H9 (cell line): ENCODE measurements at regions not wholly inside any gene's neighbourhood (a gene's known extent, or its start where the extent isn't known, plus 50 kb on each side); places are given as distances from the start of the nearest gene placed in this dataset.

Source experiments
- DNase-seq: peaks from one replicate; pipeline ENCODE4 v3.0.0-alpha.2; 2017
- H2AFZ ChIP-seq: one replicate; pipeline ENCODE4 v1.6.1; 2013; ENCODE audit warnings: mild to moderate bottlenecking, low read length, control low read depth, moderate library complexity
- H2AK5ac ChIP-seq: 2 replicates; pipeline ENCODE4 v1.6.1; 2013; ENCODE audit warnings: low read length, control low read depth, mixed read lengths; ENCODE audit not compliant: insufficient read length
- H2BK120ac ChIP-seq: one replicate; pipeline ENCODE4 v1.6.1; 2013; ENCODE audit warnings: low read depth, mild to moderate bottlenecking, low read length, control low read depth, inconsistent platforms; ENCODE audit not compliant: poor library complexity, severe bottlenecking
- H2BK12ac ChIP-seq: 2 replicates; pipeline ENCODE4 v1.6.1; 2013; ENCODE audit warnings: low read length, control low read depth, mixed read lengths, low read depth; ENCODE audit not compliant: insufficient read length
- H2BK15ac ChIP-seq: 2 replicates; pipeline ENCODE4 v1.6.1; 2013; ENCODE audit warnings: low read depth, low read length, control low read depth
- H2BK20ac ChIP-seq: one replicate; pipeline ENCODE4 v1.6.1; 2013; ENCODE audit warnings: low read depth, mild to moderate bottlenecking, low read length, control low read depth, inconsistent platforms; ENCODE audit not compliant: poor library complexity, severe bottlenecking
- H2BK5ac ChIP-seq: 2 replicates; pipeline ENCODE4 v1.6.1; 2013; ENCODE audit warnings: low read length, control low read depth, mixed read lengths; ENCODE audit not compliant: insufficient read length
- H3K14ac ChIP-seq: 2 replicates; pipeline ENCODE4 v1.6.1; 2013; ENCODE audit warnings: low read length, control low read depth; ENCODE audit not compliant: insufficient read depth
- H3K18ac ChIP-seq: 2 replicates; pipeline ENCODE4 v1.6.1; 2013; ENCODE audit warnings: low read depth, mild to moderate bottlenecking, mixed read lengths, low read length, control low read depth; ENCODE audit not compliant: insufficient read length
- H3K23ac ChIP-seq: 2 replicates; pipeline ENCODE4 v1.6.1; 2013; ENCODE audit warnings: low read length, control low read depth, mixed read lengths, low read depth; ENCODE audit not compliant: insufficient read length
- H3K23me2 ChIP-seq: 2 replicates; pipeline ENCODE4 v1.6.1; 2013; ENCODE audit warnings: low read depth, mild to moderate bottlenecking, mixed read lengths, low read length, control low read depth; ENCODE audit not compliant: insufficient read length, poor library complexity, severe bottlenecking
- H3K27ac ChIP-seq: 2 replicates; pipeline ENCODE4 v1.5.1; 2013; ENCODE audit warnings: low read length, control low read depth, mixed read lengths, low read depth; ENCODE audit not compliant: insufficient read length
- H3K27me3 ChIP-seq: 2 replicates; pipeline ENCODE4 v1.6.1; 2013; ENCODE audit warnings: low read length, control low read depth, inconsistent platforms; ENCODE audit not compliant: insufficient read depth
- H3K4ac ChIP-seq: 2 replicates; pipeline ENCODE4 v1.6.1; 2013; ENCODE audit warnings: low read depth, mild to moderate bottlenecking, control low read depth, inconsistent platforms, low read length, moderate library complexity
- H3K4me1 ChIP-seq: 2 replicates; pipeline ENCODE4 v1.6.1; 2013; ENCODE audit warnings: low read length, control low read depth, inconsistent platforms; ENCODE audit not compliant: insufficient read depth
- H3K4me2 ChIP-seq: 2 replicates; pipeline ENCODE4 v1.6.1; 2013; ENCODE audit warnings: low read length, control low read depth, mixed read lengths; ENCODE audit not compliant: insufficient read length, insufficient read depth
- H3K56ac ChIP-seq: 2 replicates; pipeline ENCODE4 v1.6.1; 2013; ENCODE audit warnings: low read depth, mild to moderate bottlenecking, mixed read lengths, low read length, control low read depth; ENCODE audit not compliant: insufficient read length
- H3K79me1 ChIP-seq: 2 replicates; pipeline ENCODE4 v1.6.1; 2013; ENCODE audit warnings: low read depth, mild to moderate bottlenecking, moderate library complexity, low read length, control low read depth, inconsistent platforms; ENCODE audit not compliant: insufficient read depth, poor library complexity, severe bottlenecking
- H3K79me2 ChIP-seq: 2 replicates; pipeline ENCODE4 v1.6.1; 2013; ENCODE audit warnings: low read length, control low read depth, inconsistent platforms; ENCODE audit not compliant: insufficient read depth
- H3K9ac ChIP-seq: 2 replicates; pipeline ENCODE4 v1.6.1; 2013; ENCODE audit warnings: low read length, control low read depth, mixed read lengths; ENCODE audit not compliant: insufficient read length; ENCODE audit errors: extremely low read depth
- H3K9me3 ChIP-seq: one replicate; pipeline ENCODE4 v1.6.1; 2013; ENCODE audit warnings: low read depth, low read length, inconsistent platforms; ENCODE audit not compliant: control insufficient read depth
- H3T11ph ChIP-seq: one replicate; pipeline ENCODE4 v1.6.1; 2013; ENCODE audit warnings: mild to moderate bottlenecking, low read length, control low read depth, inconsistent platforms
- H4K20me1 ChIP-seq: one replicate; pipeline ENCODE4 v1.6.1; 2013; ENCODE audit not compliant: control insufficient read depth, insufficient read length, insufficient read depth
- H4K5ac ChIP-seq: 2 replicates; pipeline ENCODE4 v1.6.1; 2013; ENCODE audit warnings: low read depth, mild to moderate bottlenecking, mixed read lengths, low read length, control low read depth; ENCODE audit not compliant: insufficient read length
- H4K8ac ChIP-seq: replicated peaks from 2 replicates; pipeline ENCODE4 v1.6.1; 2013; ENCODE audit warnings: low read length, control low read depth, mixed read lengths, low read depth; ENCODE audit not compliant: insufficient read length
- H4K91ac ChIP-seq: 2 replicates; pipeline ENCODE4 v1.6.1; 2013; ENCODE audit warnings: low read depth, mild to moderate bottlenecking, moderate library complexity, mixed read lengths, low read length, control low read depth; ENCODE audit not compliant: insufficient read length
- H3K27ac Mint-ChIP-seq, 3 experiments: 2 replicates in 2 of 3; 3 replicates in 1 of 3; pipeline ENCODE4 v1.8.0; 2020 to 2021; ENCODE audit warnings: mixed read lengths in 3 of 3, mild to moderate bottlenecking in 1 of 3, moderate library complexity in 1 of 3
- H3K27me3 Mint-ChIP-seq: 2 replicates; pipeline ENCODE4 v1.8.0; 2021; ENCODE audit warnings: low read depth, mild to moderate bottlenecking, moderate library complexity, mixed read lengths
- H3K36me3 Mint-ChIP-seq, 3 experiments: 2 replicates in 2 of 3; 3 replicates in 1 of 3; pipeline ENCODE4 v1.8.0; 2020 to 2021; ENCODE audit warnings: low read depth in 3 of 3, mixed read lengths in 3 of 3; ENCODE audit not compliant: insufficient read depth in 1 of 3
- H3K4me1 Mint-ChIP-seq, 2 experiments: 2 replicates each; pipeline ENCODE4 v1.8.0; 2020; ENCODE audit warnings: mixed read lengths in 2 of 2
- H3K4me3 Mint-ChIP-seq, 2 experiments: 2 replicates in 1 of 2; 3 replicates in 1 of 2; pipeline ENCODE4 v1.8.0; 2020 to 2021; ENCODE audit warnings: mild to moderate bottlenecking in 2 of 2, mixed read lengths in 2 of 2, moderate library complexity in 1 of 2
- H3K9me3 Mint-ChIP-seq, 2 experiments: 2 replicates in 1 of 2; 3 replicates in 1 of 2; pipeline ENCODE4 v1.8.0; 2020; ENCODE audit warnings: mild to moderate bottlenecking in 2 of 2, mixed read lengths in 2 of 2, moderate library complexity in 1 of 2
- CTCF ChIP-seq: fragments of 200-600 bp; sonication (generic); conservative IDR thresholded peaks from 3 replicates; pipeline ENCODE4 v1.8.0; 2021; ENCODE audit warnings: antibody characterized with exemption, mild to moderate bottlenecking
- WGBS: extraction: QIAGEN DNeasy Blood & Tissue Kit; methylation state at CpG from one replicate; pipeline ENCODE4 v1.1.7; 2013; ENCODE audit warnings: missing lambda C conversion rate, low lambda C conversion rate, mixed read lengths; ENCODE audit not compliant: insufficient read length; ENCODE audit errors: extremely low coverage; 5-methylcytosine and 5-hydroxymethylcytosine counted together

DNA sequence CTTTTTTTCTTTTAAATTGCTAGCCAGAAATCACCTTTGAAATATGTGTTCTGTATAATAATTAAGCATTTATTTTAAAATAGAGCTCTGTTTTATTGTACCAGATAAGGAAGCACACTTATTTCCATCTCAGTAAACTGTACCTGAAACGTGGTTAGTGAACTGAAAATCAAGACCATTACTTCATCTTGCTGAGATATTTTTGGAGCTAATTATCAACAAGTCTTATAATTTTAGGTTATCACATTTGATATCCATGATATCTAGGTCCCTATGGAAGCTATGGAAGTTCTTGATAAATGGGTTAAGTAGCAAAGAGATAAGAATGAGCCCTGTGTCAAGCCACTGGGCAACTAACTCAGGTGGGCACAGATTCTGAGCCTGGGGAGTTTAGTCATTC lies 187.2 kb downstream of the NFKBIZ start:
- Histone ChIP-seq H2BK15ac (no peak overlapping the region), H3K27ac (no peak overlapping the region), H4K20me1 (no peaks in the 10 kb centered on the region), H3K79me2 (no peaks in the 10 kb centered on the region), H2BK5ac (no peak overlapping the region), H3T11ph (no peak overlapping the region), H2BK12ac (no peak overlapping the region), H2AK5ac (no peak overlapping the region), H3K4me2 (no peak overlapping the region), H4K5ac (no peak overlapping the region), H2BK20ac (no peak overlapping the region), H3K23me2 (no peaks in the 10 kb centered on the region), H3K9ac (no peak overlapping the region), H4K91ac (no peak overlapping the region), H3K4me1 (no peaks in the 10 kb centered on the region), H3K56ac (no peak overlapping the region), H3K9me3 (peaks cover 4% of the 10 kb centered on the region), H3K23ac (no peak overlapping the region), H2BK120ac (no peak overlapping the region), H3K4ac (no peak overlapping the region), H3K18ac (no peak overlapping the region), H3K27me3 (no peaks in the 10 kb centered on the region), H3K79me1 (no peaks in the 10 kb centered on the region), H3K14ac (no peak overlapping the region), H4K8ac (no peak overlapping the region), H2AFZ (no peak overlapping the region)
- Mint-ChIP-seq H3K27me3 (no peaks in the 10 kb centered on the region), H3K4me1 (no peaks in the 10 kb centered on the region), H3K27ac (no peak overlapping the region), H3K9me3 (peaks cover 26 to 30% of the 10 kb centered on the region in 2 experiments), H3K36me3 (peaks cover 12 to 24% (median 19%) of the 10 kb centered on the region in 3 experiments), H3K4me3 (no peak overlapping the region)
- TF ChIP-seq CTCF, result no peak
- DNase-seq, result no peak
- WGBS, result no CpG with 5 or more reads among the region's 1 CpG
